ENCODE measurements at regions not wholly inside any gene's neighbourhood (a gene's known extent, or its start where the extent isn't known, plus 50 kb on each side); places are given as distances from the start of the nearest gene placed in this dataset.

- POLR2A ChIA-PET (ENCODE audit: unreplicated experiment), result no interaction called here
Measured at GRCh38 chr2:128690869-128691268, 372.2 kb upstream of the HS6ST1 start.

GRCh38 chr2:128691526-128691925, 372.9 kb upstream of the HS6ST1 start:
- POLR2A ChIA-PET (ENCODE audit: unreplicated experiment), result no interaction called here
- H3K4me3 ChIP-seq (ENCODE audit: low read length), result no peak overlapping the region
- no peaks in the 10 kb centered on the region for H3K36me3 ChIP-seq (ENCODE audit: low read depth, low read length)
- H2AFZ ChIP-seq (ENCODE audit: low read length), result no peak overlapping the region
- no peak overlapping the region for H3K27ac ChIP-seq (ENCODE audit: low read length)
- no peaks in the 10 kb centered on the region for H3F3A ChIP-seq (ENCODE audit: low read length, unreplicated experiment)
- CTCF ChIA-PET, result no interaction called here
- no peaks in the 10 kb centered on the region for H3K9me3 ChIP-seq (ENCODE audit: low read length)
- H3K9me2 ChIP-seq (replicated peaks; ENCODE audit: low read length), result no peaks in the 10 kb centered on the region
- H4K20me1 ChIP-seq (ENCODE audit: low read length), result no peaks in the 10 kb centered on the region
- H3K4me1 ChIP-seq (ENCODE audit: insufficient read depth, low read length), result no peaks in the 10 kb centered on the region
- no peak overlapping the region for H3K4me2 ChIP-seq (ENCODE audit: low read length)
- no peak for DNase-seq
- no peak for TF ChIP-seq EZH2phosphoT487 (IDR thresholded peaks at IDR 0.05; ENCODE audit: borderline replicate concordance, low read length)
- no peak for TF ChIP-seq CTCF (conservative IDR thresholded peaks at IDR 0.05; ENCODE audit: low read depth, low read length)
- TF ChIP-seq EZH2 (IDR thresholded peaks at IDR 0.05; ENCODE audit: low read length, unreplicated experiment), result no peak
- H3K9ac ChIP-seq (ENCODE audit: low read length), result no peak overlapping the region
- no peaks in the 10 kb centered on the region for H3K79me2 ChIP-seq (ENCODE audit: low read length)
- ATAC-seq, result no peak
- intact Hi-C loops (cut with micrococcal nuclease), result no loop called here
- BruUV-seq (replicated peaks), result no TSS peak
- peaks cover 66% of the 10 kb centered on the region for H3K27me3 ChIP-seq (ENCODE audit: low read length)

More at GRCh38 chr2:128690869-128691268, 372.2 kb upstream of the HS6ST1 start:
- H2AFZ ChIP-seq (ENCODE audit: low read length), result no peak overlapping the region
- H3F3A ChIP-seq (ENCODE audit: low read length, unreplicated experiment), result no peaks in the 10 kb centered on the region
- DNase-seq (no peak), ATAC-seq (no peak)
- no peaks in the 10 kb centered on the region for H3K36me3 ChIP-seq (ENCODE audit: low read depth, low read length)
- H3K79me2 ChIP-seq (ENCODE audit: low read length), result no peaks in the 10 kb centered on the region
- no TSS peak for BruUV-seq (replicated peaks)
- H3K4me2 ChIP-seq (ENCODE audit: low read length), result no peak overlapping the region
- TF ChIP-seq EZH2phosphoT487 (IDR thresholded peaks at IDR 0.05; ENCODE audit: borderline replicate concordance, low read length) (no peak), EZH2 (IDR thresholded peaks at IDR 0.05; ENCODE audit: low read length, unreplicated experiment) (no peak), CTCF (conservative IDR thresholded peaks at IDR 0.05; ENCODE audit: low read depth, low read length) (no peak)
- H3K27me3 ChIP-seq (ENCODE audit: low read length), result peaks cover 59% of the 10 kb centered on the region
- no peaks in the 10 kb centered on the region for H3K9me3 ChIP-seq (ENCODE audit: low read length)
- no peak overlapping the region for H3K27ac ChIP-seq (ENCODE audit: low read length)
- no peak overlapping the region for H3K4me3 ChIP-seq (ENCODE audit: low read length)
- H3K9me2 ChIP-seq (replicated peaks; ENCODE audit: low read length), result no peaks in the 10 kb centered on the region
- CTCF ChIA-PET, result no interaction called here
- no peaks in the 10 kb centered on the region for H3K4me1 ChIP-seq (ENCODE audit: insufficient read depth, low read length)
- no peaks in the 10 kb centered on the region for H4K20me1 ChIP-seq (ENCODE audit: low read length)
- intact Hi-C loops (cut with micrococcal nuclease), result no loop called here
- no peak overlapping the region for H3K9ac ChIP-seq (ENCODE audit: low read length)

- CTCF ChIA-PET, result no interaction called here
- Histone ChIP-seq H3K4me2 (ENCODE audit: low read length) (no peak overlapping the region), H3K9me2 (replicated peaks; ENCODE audit: low read length) (no peaks in the 10 kb centered on the region), H3K9me3 (ENCODE audit: low read length) (no peaks in the 10 kb centered on the region), H3K27me3 (ENCODE audit: low read length) (peaks cover 71% of the 10 kb centered on the region), H4K20me1 (ENCODE audit: low read length) (no peaks in the 10 kb centered on the region), H3K4me3 (ENCODE audit: low read length) (no peak overlapping the region), H3K27ac (ENCODE audit: low read length) (no peak overlapping the region), H3K4me1 (ENCODE audit: insufficient read depth, low read length) (no peaks in the 10 kb centered on the region), H3F3A (ENCODE audit: low read length, unreplicated experiment) (no peaks in the 10 kb centered on the region), H3K9ac (ENCODE audit: low read length) (no peak overlapping the region), H3K36me3 (ENCODE audit: low read depth, low read length) (no peaks in the 10 kb centered on the region), H2AFZ (ENCODE audit: low read length) (no peak overlapping the region), H3K79me2 (ENCODE audit: low read length) (no peaks in the 10 kb centered on the region)
- no TSS peak for BruUV-seq (replicated peaks)
- no peak for DNase-seq
- intact Hi-C loops (cut with micrococcal nuclease), result no loop called here
- POLR2A ChIA-PET (ENCODE audit: unreplicated experiment), result no interaction called here
- TF ChIP-seq EZH2phosphoT487 (IDR thresholded peaks at IDR 0.05; ENCODE audit: borderline replicate concordance, low read length) (no peak), EZH2 (IDR thresholded peaks at IDR 0.05; ENCODE audit: low read length, unreplicated experiment) (no peak), CTCF (conservative IDR thresholded peaks at IDR 0.05; ENCODE audit: low read depth, low read length) (no peak)
- ATAC-seq, result no peak
Measured at GRCh38 chr2:128692895-128693742, 374.5 kb upstream of the HS6ST1 start.
